ENCODE measurements at regions not wholly inside any gene's neighbourhood (a gene's known extent, or its start where the extent isn't known, plus 50 kb on each side); places are given as distances from the start of the nearest gene placed in this dataset.

GRCh38 chr4:20532871-20533870 is 167.1 kb upstream of the PACRGL start:
- no peak for DNase-seq

- no peak for DNase-seq
Observed at GRCh38 chr4:20538905-20539304, 161.4 kb upstream of the PACRGL start.

GRCh38 chr4:20543131-20543530 is 157.1 kb upstream of the PACRGL start:
- no peak for DNase-seq

- peak in 1 of 2 donors; percentile 5 for DNase-seq
Observed at GRCh38 chr4:20544645-20545044, 155.6 kb upstream of the PACRGL start.

GRCh38 chr4:20552004-20552403 is 148.3 kb upstream of the PACRGL start:
- DNase-seq, result no peak

- DNase-seq, result no peak
Observed at GRCh38 chr4:20554134-20554533, 146.1 kb upstream of the PACRGL start.

GRCh38 chr4:20565075-20565721 is 135.1 kb upstream of the PACRGL start:
- no peak for DNase-seq

GRCh38 chr4:20570981-20571715 is 129.1 kb upstream of the PACRGL start:
- DNase-seq, result peak; percentile 4 to 31

GRCh38 chr4:20572976-20573375 is 127.3 kb upstream of the PACRGL start:
- no peak for DNase-seq

- DNase-seq, result no peak
Observed at GRCh38 chr4:20574986-20575385, 125.3 kb upstream of the PACRGL start.

- no peak for DNase-seq
Observed at GRCh38 chr4:20575486-20575885, 124.8 kb upstream of the PACRGL start.

- DNase-seq, result no peak
Observed at GRCh38 chr4:20576861-20577260, 123.4 kb upstream of the PACRGL start.

- no peak for DNase-seq
Observed at GRCh38 chr4:20577702-20578101, 122.6 kb upstream of the PACRGL start.

- no peak for DNase-seq
Observed at GRCh38 chr4:20580907-20581306, 119.4 kb upstream of the PACRGL start.

GRCh38 chr4:20589436-20589835 is 110.8 kb upstream of the PACRGL start:
- DNase-seq, result no peak

GRCh38 chr4:20590849-20591248 is 109.4 kb upstream of the PACRGL start:
- no peak for DNase-seq

GRCh38 chr4:20591571-20591970 is 108.7 kb upstream of the PACRGL start:
- DNase-seq, result no peak

- DNase-seq, result no peak
Observed at GRCh38 chr4:20592013-20592412, 108.2 kb upstream of the PACRGL start.

- no peak for DNase-seq
Observed at GRCh38 chr4:20592663-20593062, 107.6 kb upstream of the PACRGL start.

GRCh38 chr4:20598626-20599025 is 101.6 kb upstream of the PACRGL start:
- no peak for DNase-seq

- DNase-seq, result no peak
Observed at GRCh38 chr4:20603671-20604313, 96.5 kb upstream of the PACRGL start.

- DNase-seq, result no peak
Observed at GRCh38 chr4:20612313-20612712, 87.9 kb upstream of the PACRGL start.

- DNase-seq, result no peak
Observed at GRCh38 chr4:20614816-20615215, 85.4 kb upstream of the PACRGL start.
